ENCODE measurements at regions not wholly inside any gene's neighbourhood (a gene's known extent, or its start where the extent isn't known, plus 50 kb on each side); places are given as distances from the start of the nearest gene placed in this dataset.

DNA sequence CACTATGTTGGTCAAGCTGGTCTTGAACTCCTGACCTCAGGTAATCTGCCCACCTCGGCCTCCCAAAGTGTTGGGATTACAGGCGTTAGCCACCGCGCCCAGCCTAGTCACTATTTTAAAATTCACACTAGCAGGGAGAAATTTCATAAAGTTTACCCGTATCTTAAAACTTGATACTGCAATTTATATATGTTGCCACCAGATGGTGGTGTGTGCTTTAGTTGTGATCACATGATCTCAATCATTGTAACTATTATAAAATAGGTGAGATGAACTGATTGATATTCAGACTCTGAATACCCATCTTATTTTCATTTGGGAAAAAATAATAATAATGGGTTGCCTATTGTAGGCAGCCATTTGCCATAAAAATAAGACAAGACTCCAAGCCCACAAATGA is 1330.4 kb upstream of the WWC1 start:
- DNase-seq (ENCODE audit: low spot score) = peak; percentile 17

DNA sequence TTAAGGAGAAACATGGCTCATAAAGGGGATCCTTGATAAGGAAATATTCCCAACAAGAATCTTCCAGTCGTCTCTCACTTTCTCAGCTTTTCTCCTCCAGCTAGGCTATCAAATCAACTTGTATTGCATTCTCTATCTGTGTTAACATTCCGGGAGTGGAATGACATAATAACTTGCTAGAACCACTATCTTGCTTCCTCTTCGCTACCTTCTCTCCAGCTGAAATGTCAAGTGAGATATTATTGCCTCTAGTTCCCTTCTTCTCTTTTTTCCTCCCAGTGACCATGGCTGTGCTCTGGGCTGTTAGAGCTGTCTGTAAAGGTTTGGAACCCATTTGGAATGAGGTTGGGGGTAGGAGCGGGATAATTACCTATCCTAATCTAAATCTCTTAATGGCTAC is 1329.5 kb upstream of the WWC1 start:
- DNase-seq (ENCODE audit: low spot score) = no peak

DNA sequence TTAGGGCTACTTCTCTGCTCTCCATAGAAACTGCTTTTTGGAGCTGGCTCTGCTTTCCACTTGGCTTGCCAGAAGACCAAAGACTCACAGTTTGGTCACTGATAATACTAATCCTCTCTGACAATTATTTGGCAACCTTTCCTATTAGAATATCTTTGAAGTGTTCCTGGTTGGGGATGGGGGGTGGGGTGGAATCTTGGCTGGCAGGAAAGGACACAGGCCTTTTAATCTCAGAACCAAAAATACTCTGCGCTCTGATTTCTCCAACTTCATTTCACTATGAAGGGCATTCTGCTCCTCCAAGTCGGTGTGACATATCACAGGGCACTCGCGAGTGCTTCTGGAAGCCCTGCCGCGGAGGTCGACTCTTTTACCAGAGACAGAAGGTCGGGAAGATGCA is 1329.0 kb upstream of the WWC1 start:
- DNase-seq (ENCODE audit: low spot score) = no peak

DNA sequence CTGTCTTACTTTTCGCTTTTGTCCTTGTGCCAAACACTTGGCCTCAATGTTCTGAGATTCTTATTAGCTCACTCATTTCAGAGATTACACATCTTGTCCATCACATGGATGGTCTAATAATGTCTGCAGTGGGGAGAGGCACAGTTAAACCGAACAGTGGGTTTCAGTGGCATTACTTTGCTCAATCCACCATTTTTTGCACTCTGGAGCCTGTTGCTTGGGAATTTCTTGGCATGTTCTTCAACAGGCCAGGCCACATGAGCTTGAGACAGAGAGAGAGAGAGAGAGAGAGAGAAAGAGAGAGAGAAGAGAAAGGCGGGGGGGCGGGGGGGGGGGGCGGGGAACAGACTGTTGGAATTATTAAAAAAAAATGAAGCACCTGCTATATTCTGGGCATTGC is 1327.8 kb upstream of the WWC1 start:
- DNase-seq (ENCODE audit: low spot score) = no peak

DNA sequence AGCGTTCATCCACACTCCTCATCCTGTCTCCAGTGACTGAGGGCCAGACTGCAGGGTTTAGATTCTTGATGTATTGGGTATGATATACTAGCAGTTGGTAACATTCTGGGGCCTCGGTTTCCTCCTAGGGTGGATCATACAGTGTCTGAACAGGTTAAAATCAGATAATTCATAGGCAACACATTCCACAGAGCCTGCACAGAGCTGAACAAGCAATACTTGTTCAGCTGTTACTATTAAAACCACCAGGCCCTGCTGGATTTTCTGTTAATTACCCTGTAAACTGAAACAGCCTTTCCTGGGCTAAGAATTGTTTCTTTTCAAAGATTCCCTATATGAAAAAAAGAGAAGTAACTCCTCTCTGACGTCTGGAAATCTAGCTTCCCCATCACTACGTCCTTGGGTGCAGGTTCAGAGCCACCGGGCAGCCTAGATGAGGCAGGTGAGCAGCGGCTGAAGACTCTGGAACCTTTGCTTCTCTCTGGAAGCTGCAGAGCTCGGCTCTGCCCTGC is 1313.5 kb upstream of the WWC1 start:
- DNase-seq (ENCODE audit: low spot score) = no peak

DNA sequence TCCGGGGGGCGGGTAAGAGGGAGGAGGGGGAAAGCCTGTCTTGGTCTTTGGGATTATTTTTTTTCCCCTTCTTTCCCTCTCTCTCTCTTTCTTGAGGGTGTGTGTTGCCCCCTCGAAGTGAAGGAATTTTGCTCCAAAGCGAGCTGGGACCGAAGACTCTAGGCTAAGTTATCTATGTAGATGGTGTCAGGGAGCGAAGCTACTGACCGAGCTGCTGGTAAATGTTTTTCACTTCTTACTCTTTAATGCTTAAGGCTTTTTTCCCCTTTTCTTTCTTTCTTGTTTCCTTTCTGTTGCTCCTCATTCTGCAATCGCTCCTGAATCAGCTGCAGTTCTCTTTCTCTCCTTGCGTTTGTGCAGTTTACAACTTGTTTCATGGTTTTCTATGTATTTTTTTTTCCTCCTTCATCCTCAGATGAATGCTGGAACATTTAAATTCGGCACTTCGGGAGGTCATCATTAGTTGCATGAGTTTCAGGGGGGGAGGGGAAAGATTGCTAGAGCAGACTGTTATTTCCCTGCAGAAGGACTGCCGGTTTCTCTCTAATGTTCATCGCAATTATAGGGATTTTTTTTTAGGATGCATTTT is 1312.0 kb upstream of the WWC1 start:
- DNase-seq (ENCODE audit: low spot score) = no peak

DNA sequence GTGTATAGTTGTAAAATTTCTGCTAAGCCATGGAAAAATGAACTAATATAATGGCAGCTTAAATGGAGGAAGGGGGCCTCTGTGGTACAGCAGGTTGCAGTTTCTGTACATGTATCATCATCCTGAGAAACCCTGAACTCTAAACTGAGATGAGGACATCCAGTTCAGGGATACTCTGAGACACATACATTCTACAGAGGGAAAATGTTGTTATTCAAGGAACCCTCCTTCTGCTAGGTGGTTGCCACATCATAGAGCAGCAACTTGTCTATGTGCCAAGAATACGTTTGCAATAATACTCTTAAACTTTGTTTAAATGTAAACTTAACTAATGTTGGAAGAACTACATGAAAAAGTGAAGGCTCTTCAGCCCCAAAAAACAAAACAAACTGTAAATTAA is 1310.8 kb upstream of the WWC1 start:
- DNase-seq (ENCODE audit: low spot score) = no peak

DNA sequence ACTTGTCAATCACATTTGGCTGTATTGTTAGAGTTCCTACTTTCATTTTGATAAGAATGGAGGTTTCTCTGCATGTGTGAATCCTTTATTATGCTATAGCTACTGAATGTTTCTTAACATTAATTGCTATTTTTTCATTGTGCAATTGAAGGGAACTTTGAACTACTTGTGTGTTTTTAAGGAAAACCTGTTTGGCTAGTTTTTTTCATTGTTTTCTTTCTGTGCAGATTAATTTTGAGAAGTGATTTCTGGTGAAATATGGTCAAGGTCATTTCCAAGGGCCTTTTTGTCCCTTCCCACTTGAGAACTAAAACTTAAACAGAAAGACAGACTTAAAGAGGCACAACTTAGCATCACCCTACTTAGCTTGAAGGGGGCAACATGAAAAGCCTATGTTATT is 1309.2 kb upstream of the WWC1 start:
- DNase-seq (ENCODE audit: low spot score) = no peak

DNA sequence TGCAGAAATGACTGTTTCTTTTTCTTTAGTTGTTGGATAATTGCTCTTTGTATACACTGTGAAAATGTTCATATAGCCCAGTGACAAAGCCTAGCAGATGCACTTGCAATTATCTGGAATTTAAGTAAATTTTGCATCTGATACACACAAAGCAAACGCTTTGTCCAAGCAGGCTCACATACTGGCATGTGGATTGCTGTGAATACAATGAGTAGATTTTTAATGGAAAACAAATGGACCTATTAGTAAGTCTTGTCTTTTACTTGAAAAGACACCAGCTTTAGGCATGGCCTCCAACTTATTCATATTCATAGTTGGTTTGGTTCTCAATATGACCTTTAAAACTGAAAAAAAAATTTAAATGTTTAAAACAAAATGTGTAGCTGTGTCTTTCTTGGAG is 1299.8 kb upstream of the WWC1 start:
- no peak for DNase-seq (ENCODE audit: low spot score)

DNA sequence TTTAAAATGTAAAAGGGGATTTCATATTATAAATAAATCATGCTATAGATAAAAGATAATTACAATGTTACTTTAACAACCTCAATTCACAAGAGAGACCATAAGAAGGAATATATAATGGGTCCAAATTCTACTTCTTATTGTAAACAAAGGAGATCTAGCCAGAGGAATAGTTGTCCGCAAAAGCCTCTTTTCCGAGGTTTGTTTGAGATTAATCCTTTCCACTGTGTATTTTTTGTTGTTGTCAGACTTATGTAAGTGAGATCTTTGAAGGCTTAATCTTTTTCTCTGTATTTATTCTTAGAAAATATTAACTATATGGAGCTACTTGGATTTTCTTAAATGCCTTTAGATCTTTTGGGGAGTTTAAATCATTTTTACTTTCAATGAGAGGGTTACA is 1299.3 kb upstream of the WWC1 start:
- DNase-seq (ENCODE audit: low spot score) = no peak

DNA sequence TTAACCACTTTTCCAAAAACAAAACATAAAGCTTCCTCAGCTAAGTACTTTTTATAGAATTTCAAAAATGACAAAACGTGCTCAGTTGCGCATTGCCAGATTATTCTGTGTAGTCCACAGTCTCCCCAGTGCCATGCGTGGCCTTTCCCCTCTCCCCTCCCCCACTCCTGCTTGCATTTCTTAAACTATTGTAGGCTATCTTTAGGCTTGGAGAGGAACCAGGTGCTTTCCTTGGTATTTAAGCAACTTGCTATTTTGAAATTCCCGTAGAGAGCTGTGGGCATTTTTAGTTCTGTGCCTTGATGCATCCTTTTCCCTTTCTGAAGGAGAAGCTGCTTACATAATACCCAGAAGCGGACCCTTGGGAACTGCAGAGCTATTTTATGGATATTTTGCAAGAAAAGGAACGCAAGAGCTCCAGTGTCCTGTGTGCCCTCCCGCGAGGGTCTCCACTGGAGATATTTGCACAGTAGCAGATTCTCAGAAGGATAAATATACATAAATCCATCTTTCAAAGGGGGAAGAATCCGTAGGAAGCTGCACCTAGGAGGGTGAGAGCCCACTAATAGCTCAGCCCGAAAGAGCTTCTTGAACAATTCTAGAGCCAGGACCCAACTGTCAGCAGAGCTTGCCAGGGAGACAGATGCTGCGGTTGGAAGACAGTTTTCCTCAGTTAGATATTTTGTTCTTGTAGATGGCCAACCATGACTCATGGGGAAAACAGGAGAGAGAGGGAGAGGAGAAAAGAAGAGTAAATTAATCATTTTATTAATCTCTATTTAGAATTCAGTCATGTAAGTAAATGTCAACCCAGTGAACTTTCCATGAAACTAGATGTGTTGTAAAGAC is 1298.3 kb upstream of the WWC1 start:
- no peak for DNase-seq (ENCODE audit: low spot score)

DNA sequence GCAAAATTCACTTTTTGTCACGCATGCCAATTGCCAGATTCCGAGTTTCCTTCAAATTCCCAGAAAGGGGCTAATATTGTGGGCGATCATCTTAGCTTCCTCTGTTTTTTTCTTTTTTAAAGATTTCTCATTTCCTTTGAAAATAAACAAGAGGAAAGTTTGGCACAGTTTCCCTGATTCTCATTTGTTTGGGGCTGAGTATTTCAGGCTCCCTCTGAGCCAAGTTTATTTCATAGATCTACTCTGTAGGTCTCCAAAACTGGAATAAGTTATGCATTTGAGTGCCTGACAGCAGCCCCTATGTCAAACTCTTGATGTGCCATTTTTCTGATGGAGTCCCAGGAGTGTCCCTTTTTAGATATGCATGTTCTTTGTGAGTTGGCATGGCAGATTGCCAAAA is 1297.2 kb upstream of the WWC1 start:
- DNase-seq (ENCODE audit: low spot score) = no peak

DNA sequence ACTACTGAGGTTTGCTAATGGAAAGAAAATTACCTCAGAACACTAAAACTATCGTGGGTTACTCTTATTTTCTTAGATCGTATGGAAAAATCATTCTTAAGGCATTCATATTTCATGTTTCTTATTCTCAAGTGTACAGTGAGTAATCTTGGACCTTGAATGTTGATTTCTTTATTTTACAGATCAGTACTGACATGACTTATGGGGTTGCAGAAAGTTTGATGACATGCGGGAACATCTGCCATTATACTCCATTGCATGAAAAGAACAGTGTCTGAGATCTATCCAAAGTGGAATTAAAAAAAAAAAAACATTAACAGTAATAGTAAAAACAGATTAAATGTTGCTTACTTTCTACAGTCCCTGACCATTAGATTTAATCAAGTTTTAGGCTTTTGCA is 1290.2 kb upstream of the WWC1 start:
- no peak for DNase-seq (ENCODE audit: low spot score)

DNA sequence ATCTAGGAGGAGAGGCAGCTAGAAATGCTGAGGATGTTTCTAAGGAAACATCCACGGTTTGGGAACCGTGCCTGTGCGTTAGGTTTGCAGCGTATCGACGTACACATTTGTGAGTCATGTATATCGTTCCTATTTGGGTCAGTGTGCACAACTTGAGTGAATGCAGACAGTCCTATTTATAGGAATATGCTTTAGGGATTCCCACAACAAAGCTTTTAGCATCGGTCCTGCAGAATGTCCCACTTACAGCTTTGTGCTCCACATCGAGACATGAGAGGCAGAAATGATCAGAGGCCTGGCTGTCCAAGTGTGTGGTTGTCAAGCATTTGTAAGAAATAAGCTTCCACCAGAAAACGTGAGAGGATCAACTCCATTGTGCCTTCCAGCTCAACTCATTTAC is 1282.7 kb upstream of the WWC1 start:
- no peak for DNase-seq (ENCODE audit: low spot score)

DNA sequence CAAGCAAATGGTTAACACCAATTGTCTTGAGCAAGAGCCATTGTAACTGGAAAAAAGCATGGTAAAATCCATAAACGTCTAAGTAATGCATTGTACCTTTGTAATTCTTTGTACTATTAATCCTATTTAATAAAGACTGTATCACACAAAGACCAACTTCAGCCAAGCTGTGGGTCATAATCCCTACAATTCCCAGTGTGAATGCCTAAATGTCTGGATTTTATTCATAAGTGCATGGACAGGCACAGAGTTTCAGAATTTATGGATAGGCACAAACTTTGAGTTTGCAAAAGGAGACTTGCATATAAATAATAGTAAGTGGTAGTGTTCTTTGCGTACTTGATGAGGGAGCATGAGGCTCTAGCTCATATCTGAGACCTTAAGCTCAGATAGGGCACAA is 1280.2 kb upstream of the WWC1 start:
- no peak for DNase-seq (ENCODE audit: low spot score)

DNA sequence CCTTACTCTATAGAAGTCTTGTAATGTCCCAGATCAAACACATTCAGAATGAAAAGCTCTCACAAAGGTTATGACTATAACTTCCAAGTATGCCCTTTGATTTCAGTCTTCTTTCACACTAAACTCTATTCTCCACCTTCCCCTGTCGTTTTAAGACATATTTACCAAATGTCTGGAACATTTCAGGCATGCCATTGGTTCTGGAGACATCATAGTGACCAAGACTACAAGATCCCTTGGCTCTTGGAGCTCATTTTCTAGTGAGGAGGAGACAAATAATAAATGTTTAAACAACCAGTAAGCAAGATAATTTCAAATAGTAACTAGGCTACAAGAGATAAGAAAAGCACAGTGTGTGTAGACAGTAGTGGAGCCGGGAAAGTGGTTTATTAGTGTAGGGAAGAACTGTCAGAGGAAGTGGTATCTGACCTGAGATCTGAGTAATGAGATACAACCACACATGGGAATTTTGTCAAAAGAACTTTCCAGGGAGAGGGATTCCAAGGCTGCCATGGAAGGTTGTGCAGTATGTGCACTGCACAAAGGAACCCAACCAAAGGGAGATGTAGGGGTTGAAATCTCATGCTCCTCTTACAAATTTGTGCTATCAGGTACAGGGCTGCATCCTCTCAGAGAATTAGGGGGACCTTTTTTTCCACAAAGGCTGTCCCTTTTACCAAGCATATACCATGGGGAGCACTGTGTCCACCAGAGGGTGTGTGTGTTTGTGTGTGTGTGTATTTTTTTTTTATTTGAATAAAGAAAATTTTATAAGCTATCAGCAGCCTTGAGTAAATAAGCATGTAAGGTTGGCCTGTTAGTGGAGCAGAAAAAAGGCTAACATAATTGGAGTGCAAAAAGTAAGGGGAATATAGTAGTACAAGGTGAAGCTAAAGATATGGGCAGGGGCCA is 1279.1 kb upstream of the WWC1 start:
- no peak for DNase-seq (ENCODE audit: low spot score)

DNA sequence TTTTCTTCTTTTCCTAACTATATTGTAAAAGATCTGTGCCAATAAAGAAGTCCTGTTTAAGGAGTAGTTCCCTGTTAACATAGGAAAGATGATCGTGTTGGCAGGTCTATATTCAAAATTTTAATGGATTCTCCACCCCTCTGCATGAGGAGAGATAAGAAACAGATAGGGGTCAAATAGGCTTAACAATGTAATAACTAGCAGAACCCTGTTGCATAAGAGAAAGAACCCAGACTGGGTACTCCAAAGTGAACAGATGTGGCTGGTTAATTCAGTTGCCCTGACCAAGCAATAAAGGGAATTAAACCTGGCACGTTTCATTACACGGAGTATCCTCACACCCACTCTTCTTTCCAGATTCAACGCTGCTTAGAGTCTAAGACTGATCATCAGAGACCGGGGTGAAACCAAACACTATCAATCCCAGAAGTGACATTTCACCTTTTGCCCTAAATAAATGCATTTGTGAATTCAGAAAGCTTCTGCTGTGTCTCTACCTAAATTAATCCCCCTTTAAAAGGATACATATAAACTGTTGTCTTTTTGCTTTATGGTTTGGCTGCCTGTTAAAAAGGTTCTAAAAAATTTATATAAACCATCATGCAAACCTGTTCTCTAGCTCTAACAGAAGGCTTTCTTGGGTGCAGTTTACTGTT is 1276.9 kb upstream of the WWC1 start:
- DNase-seq (ENCODE audit: low spot score) = no peak

DNA sequence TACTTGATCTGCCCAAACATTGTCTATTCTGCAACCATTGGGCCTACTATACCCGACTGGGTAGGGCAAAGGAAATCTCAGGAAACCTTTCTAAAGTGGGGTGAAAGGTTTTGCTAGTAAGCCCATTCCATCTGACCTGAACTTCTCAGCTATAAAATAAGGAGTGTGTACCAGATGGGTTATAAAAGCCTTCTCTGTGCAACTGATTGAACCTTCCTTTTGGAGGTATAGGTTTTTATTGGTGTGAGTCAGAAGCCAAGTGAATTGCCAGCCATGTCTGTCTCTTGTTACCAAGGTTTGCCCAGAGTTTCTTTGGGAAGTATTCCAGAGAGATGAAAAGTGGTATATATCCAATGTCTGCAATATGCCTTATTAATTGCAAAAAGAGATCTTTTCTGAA is 1271.0 kb upstream of the WWC1 start:
- no peak for DNase-seq (ENCODE audit: low spot score)

DNA sequence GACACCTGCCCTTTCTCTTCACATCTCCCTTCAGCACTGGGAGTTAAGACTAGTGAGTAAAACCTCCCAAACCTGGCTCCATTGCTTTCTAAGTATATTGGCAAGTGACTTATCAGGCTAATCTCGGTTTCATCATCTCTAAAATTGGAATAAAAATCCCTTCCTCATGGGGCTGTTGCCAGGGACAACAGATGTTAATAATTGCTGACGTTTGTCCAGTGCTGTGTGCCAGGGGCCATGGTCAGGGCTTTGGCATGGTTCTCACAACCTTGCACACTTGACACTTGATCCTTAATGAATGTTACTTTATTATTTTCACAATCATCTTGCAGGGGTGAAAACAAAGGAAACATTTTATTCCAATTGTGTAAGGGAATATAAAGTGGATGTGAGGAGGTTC is 1262.0 kb upstream of the WWC1 start:
- no peak for DNase-seq (ENCODE audit: low spot score)

DNA sequence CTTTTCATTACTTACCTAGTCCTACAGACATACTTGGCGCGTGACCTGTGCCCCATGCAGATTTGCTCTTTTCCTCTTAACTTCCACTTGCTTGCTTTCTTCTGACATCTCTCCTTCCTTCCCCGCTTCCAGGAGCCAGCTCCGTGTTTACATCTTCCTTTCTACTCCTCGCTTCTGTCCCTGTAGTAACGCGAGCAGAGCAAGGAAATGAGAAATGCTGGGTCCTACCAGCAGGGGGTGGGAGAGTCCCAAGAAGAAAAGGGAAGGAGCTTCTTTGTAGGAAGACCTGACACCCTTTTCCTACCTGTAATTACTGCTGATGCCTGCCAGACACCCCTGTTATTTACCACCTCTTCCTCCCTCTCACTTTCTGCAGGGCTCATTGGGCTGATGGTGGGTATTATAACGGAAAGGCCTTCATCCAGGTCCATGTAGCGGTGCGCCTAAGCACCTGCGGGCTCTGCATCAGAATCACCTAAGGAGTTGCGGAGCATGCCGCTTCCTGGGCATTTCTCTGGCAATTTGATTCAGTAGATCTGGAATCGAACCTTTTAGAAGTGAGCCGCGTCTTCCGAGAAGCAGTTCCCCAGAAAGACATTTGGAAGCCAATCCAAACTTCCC is 1260.8 kb upstream of the WWC1 start:
- DNase-seq (ENCODE audit: low spot score) = no peak

DNA sequence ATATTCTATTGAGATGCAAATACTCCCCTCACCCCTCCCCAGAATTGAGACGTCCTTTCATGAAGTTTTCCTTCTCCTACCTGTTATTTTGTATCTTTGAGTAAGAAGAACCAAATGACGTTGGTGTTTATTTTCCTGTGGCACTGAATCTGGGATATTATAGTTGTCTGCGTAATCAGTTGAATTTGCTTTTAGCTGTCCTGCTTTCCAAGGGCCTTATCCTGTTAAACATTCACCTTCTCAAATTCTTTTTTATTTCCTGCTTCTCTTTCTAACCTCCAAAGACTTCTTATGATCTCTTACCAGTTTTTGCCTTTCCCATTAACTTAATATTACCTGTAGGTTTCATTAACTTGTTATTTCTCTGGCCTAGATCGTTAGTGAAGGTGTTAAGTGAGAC is 1254.9 kb upstream of the WWC1 start:
- DNase-seq (ENCODE audit: low spot score) = no peak
